Left cardiac atrium (tissue), 4 donors: ENCODE measurements at regions not wholly inside any gene's neighbourhood (a gene's known extent, or its start where the extent isn't known, plus 50 kb on each side); places are given as distances from the start of the nearest gene placed in this dataset.

Experiments used
- ATAC-seq, 2 donors: fragments of 200-7000 bp; cut with Tn5 transposase; one replicate each; pipeline ENCODE4 v1.9.1; 2020; ENCODE audit warnings: mild to moderate bottlenecking in 2 of 2, moderate library complexity in 2 of 2
- DNase-seq: peaks from one replicate; pipeline ENCODE4 v3.0.0-alpha.2; 2020
- intact Hi-C, 2 donors: fragments of 100-400 bp; cut with DNase I; formaldehyde crosslinking; loops; one replicate each; pipeline versions ENCODE4 v1.14.1 to v1.15.1; 2022 to 2023
- donor health status: DM: no; HTN: yes; CAD: no.
- donor health status: DM: no; HTN: yes; CAD: no; lungs with severe emphysema.
- donor health status: DM: yes; HTN: yes; CAD: no.
- donor health status: Dilated cardiomyopathy.

- no peak for DNase-seq
- ATAC-seq, result no peak
- intact Hi-C loops, result no loop called here
Measured at GRCh38 chr5:41575110-41575779, 64.8 kb upstream of the PLCXD3 start.

- ATAC-seq, result no peak
- intact Hi-C loops, result no loop called here
- no peak for DNase-seq
Measured at GRCh38 chr5:41574391-41574790, 64.0 kb upstream of the PLCXD3 start.
